Body of pancreas (tissue), 4 donors: ENCODE measurements at regions not wholly inside any gene's neighbourhood (a gene's known extent, or its start where the extent isn't known, plus 50 kb on each side); places are given as distances from the start of the nearest gene placed in this dataset.

ENCODE experiments used
- ATAC-seq: fragments of 150-250 bp; one replicate; pipeline ENCODE4 v1.9.1; 2016
- DNase-seq, 4 donors: peaks; one replicate each; pipeline ENCODE4 v3.0.0-alpha.2; 2019
- H3K27ac ChIP-seq, 4 donors: fragments of 200-600 bp; sonication (generic); 1 replicate in 3 of 4; 2 replicates in 1 of 4; pipeline versions ENCODE4 v1.5.1 to v1.6.1; 2016 to 2019; ENCODE audit warnings: mild to moderate bottlenecking in 1 of 4, mixed read lengths in 1 of 4, moderate library complexity in 1 of 4
- H3K27me3 ChIP-seq, 2 donors: fragments of 200-600 bp; sonication (generic); one replicate each; pipeline ENCODE4 v1.6.0; 2016; ENCODE audit warnings: mild to moderate bottlenecking in 1 of 2
- H3K36me3 ChIP-seq, 2 donors: fragments of 200-600 bp; sonication (generic); replicated peaks in 1 of 2; 2 replicates each; pipeline ENCODE4 v1.5.1; 2016; ENCODE audit warnings: low read depth in 2 of 2; ENCODE audit not compliant: insufficient read depth in 1 of 2
- H3K4me1 ChIP-seq: fragments of 200-600 bp; sonication (generic); one replicate; pipeline ENCODE4 v1.6.0; 2016
- H3K4me3 ChIP-seq, 2 donors: fragments of 200-600 bp; sonication (generic); 1 replicate in 1 of 2; 2 replicates in 1 of 2; pipeline ENCODE4 v1.5.1; 2016 to 2019
- H3K9me3 ChIP-seq, 3 donors: fragments of 200-600 bp; sonication (generic); 1 replicate in 2 of 3; 2 replicates in 1 of 3; pipeline ENCODE4 v1.5.1; 2016
- POLR2A ChIP-seq, 3 donors: fragments of 450-650 bp; IDR thresholded peaks; one replicate each; pipeline ENCODE4 v1.6.1; 2016; ENCODE audit warnings: antibody characterized with exemption in 3 of 3, mild to moderate bottlenecking in 2 of 3
- WGBS, 2 donors: methylation state at CpG; one replicate each; pipeline ENCODE4 v1.1.5; 2017; 5-methylcytosine and 5-hydroxymethylcytosine counted together
- intact Hi-C: fragments of 100-400 bp; cut with DNase I; formaldehyde crosslinking; loops from one replicate; pipeline ENCODE4 v1.15.1; 2023
- TF ChIP-seq, protein P1 (sequence below), 7 experiments: fragments of 450-650 bp in 4 of 7; fragments of 200-600 bp in 3 of 7; sonication (generic) in 3 of 7; IDR thresholded peaks; one replicate each; pipeline ENCODE4 v1.5.1; 2016 to 2019; ENCODE audit warnings: antibody characterized with exemption in 7 of 7

DNA sequence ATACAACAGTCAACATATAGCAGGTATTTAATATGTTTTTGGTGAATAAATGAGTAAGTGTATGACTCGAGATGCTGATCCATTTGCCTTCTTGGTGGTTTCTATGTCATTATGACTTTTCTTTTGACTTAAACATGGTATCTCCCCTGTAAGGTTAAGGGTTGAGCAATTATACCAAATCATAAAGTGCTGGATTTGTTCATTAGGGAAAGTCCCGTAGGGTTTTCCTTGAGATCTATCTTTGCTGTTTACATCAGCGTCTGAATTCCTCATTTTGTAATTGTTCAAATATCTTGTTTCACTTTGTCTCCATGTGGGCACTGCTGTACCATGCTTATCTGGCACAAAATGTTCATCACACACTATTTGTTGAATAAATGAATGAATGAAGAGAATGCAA lies 562.6 kb downstream of the EDEM1 start:
- intact Hi-C loops: no loop called here
- H3K27ac ChIP-seq: no peak overlapping the region
- H3K9me3 ChIP-seq: no peaks in the 10 kb centered on the region
- TF ChIP-seq POLR2A (IDR thresholded peaks at IDR 0.05): no peak
- TF ChIP-seq, protein P1, sequence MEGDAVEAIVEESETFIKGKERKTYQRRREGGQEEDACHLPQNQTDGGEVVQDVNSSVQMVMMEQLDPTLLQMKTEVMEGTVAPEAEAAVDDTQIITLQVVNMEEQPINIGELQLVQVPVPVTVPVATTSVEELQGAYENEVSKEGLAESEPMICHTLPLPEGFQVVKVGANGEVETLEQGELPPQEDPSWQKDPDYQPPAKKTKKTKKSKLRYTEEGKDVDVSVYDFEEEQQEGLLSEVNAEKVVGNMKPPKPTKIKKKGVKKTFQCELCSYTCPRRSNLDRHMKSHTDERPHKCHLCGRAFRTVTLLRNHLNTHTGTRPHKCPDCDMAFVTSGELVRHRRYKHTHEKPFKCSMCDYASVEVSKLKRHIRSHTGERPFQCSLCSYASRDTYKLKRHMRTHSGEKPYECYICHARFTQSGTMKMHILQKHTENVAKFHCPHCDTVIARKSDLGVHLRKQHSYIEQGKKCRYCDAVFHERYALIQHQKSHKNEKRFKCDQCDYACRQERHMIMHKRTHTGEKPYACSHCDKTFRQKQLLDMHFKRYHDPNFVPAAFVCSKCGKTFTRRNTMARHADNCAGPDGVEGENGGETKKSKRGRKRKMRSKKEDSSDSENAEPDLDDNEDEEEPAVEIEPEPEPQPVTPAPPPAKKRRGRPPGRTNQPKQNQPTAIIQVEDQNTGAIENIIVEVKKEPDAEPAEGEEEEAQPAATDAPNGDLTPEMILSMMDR (IDR thresholded peaks at IDR 0.05): no peak
- no peaks in the 10 kb centered on the region for H3K27me3 ChIP-seq
- ATAC-seq: no peak
- no peak overlapping the region for H3K4me3 ChIP-seq
- H3K36me3 ChIP-seq: no peaks in the 10 kb centered on the region
- no peaks in the 10 kb centered on the region for H3K4me1 ChIP-seq
- WGBS, 2 donors: 64 to 66% methylated on average over 3 of the region's 3 CpGs
- no peak for DNase-seq

DNA sequence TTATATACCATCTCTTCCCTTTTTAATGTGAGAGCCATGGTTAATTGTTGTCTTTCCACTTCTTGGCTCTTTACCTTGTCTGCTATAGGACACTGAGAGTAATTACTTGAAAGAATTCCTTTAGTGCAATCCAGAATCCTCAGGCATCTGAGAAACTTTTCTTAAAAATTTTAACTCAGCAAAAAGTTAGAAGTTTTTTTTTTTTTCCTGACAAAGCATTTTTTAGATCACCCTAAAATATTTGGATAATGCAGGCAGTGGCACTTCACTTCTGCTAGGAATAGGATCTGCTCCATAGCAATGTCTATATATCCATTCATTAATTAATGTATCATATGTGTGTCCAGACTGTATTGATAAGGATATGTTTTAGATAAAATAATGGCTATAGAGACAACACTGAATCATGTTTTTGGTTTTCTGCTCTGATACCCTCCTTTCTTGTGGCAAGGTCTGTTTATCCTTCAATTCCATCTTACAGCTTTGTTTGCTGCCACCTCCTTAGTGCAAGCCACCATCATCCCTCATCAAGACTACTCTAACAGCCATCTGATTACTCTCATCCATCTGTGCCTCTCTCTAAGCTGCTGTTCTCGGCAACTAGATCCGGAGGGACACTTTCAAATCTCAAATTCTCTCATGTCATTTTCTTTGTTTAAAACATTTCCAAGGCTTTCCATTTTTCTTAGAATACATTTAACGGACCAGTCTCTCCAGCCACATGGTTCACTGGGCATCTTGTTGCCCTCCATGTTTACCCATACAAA lies 563.5 kb downstream of the EDEM1 start:
- H3K27ac ChIP-seq: no peak overlapping the region
- H3K4me1 ChIP-seq: no peaks in the 10 kb centered on the region
- H3K36me3 ChIP-seq: no peaks in the 10 kb centered on the region
- no peaks in the 10 kb centered on the region for H3K27me3 ChIP-seq
- ATAC-seq (no peak), DNase-seq (no peak)
- no peaks in the 10 kb centered on the region for H3K9me3 ChIP-seq
- TF ChIP-seq POLR2A (IDR thresholded peaks at IDR 0.05): no peak
- TF ChIP-seq, protein P1 (IDR thresholded peaks at IDR 0.05): no peak
- WGBS, 2 donors: 82 to 86% methylated on average over 3 of the region's 3 CpGs
- intact Hi-C loops: no loop called here
- no peak overlapping the region for H3K4me3 ChIP-seq

DNA sequence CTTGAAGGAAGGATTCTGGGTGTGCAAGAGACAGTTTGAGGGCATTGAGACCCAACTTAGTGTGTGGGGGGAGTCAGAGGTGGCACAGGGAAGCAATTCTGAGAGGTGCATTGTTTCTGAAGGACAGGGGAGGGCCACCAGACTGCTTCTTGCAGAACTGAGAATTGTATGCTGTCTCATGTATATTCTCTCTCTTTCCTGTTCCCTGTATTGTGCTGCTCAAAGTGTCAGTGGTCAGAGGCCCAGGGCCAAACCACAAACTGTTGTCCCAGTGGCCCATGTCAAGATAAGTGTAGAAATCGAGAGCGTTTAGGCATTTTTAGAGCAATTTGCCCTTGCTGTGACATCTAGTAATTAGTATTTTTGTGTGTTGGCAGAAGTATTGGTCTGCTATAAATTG lies 567.1 kb downstream of the EDEM1 start:
- H3K27me3 ChIP-seq: no peaks in the 10 kb centered on the region
- no peaks in the 10 kb centered on the region for H3K36me3 ChIP-seq
- 38 to 56% methylated on average over 2 of the region's 2 CpGs for WGBS, 2 donors
- no peaks in the 10 kb centered on the region for H3K9me3 ChIP-seq
- no peaks in the 10 kb centered on the region for H3K4me1 ChIP-seq
- DNase-seq: peak in 2 of 4 donors; percentile 28 to 32
- TF ChIP-seq, protein P1 (IDR thresholded peaks at IDR 0.05): no peak
- no peak for TF ChIP-seq POLR2A (IDR thresholded peaks at IDR 0.05)
- ATAC-seq: no peak
- no peak overlapping the region for H3K27ac ChIP-seq
- intact Hi-C loops: no loop called here
- H3K4me3 ChIP-seq: no peak overlapping the region

DNA sequence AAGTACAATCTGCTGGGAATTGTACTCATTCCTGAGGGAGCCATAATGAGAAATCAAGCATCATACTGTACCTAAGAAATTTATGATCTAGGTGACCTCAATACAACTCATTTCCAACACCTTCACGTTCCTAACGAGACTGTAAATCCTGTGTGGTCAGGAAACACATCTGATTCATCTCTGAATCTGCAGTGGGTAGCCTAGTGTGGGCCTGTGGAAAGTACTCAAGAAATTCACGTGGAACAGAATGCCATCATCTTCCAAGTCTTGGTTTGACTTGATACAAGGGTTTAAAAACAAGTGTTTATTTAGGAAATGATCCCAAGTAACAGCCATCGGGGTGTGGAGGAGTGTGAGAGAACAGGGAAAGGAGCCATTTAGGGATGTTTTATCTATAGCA lies 568.9 kb downstream of the EDEM1 start:
- Histone ChIP-seq H3K27ac (no peak overlapping the region), H3K4me1 (no peaks in the 10 kb centered on the region), H3K4me3 (no peak overlapping the region), H3K27me3 (no peaks in the 10 kb centered on the region), H3K36me3 (no peaks in the 10 kb centered on the region), H3K9me3 (no peaks in the 10 kb centered on the region)
- DNase-seq (no peak), ATAC-seq (no peak)
- intact Hi-C loops: no loop called here
- 49 to 54% methylated on average over 4 of the region's 4 CpGs for WGBS, 2 donors
- TF ChIP-seq, protein P1 (IDR thresholded peaks at IDR 0.05): no peak
- no peak for TF ChIP-seq POLR2A (IDR thresholded peaks at IDR 0.05)

DNA sequence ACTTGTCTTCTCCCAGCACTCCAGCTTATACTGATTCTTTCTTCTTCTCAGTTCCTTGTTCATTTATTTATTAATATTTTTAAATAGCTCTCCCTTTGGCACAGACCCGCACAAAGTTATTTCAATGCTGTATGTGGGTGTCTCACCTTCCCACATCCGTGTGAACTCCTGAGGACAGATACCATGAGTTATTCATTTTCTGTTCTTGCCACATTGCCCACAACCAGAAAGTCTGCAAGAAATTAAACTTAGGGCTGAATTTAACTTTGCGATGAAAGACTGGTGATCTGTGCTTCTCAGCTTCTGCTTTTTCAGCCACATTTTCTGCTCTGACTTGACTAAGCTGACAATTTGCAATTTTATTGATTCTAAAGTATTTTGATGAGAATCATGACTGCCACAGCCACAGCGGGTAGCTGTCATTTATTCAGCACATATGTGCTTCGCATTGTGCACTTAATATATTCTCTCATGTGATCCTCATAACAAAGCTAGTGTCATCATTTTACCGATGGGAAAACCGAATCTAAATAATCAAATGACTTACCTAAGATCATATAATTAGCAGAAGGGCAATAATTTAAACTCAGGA lies 569.8 kb downstream of the EDEM1 start:
- WGBS, 2 donors: 83 to 89% methylated on average over 7 of the region's 7 CpGs

More for the DNA sequence above, 569.8 kb downstream of the EDEM1 start:
- H3K36me3 ChIP-seq: no peaks in the 10 kb centered on the region
- H3K27me3 ChIP-seq: no peaks in the 10 kb centered on the region
- H3K27ac ChIP-seq: no peak overlapping the region
- ATAC-seq (no peak), DNase-seq (no peak)
- H3K4me1 ChIP-seq: no peaks in the 10 kb centered on the region
- H3K4me3 ChIP-seq: no peak overlapping the region
- TF ChIP-seq, protein P1 (IDR thresholded peaks at IDR 0.05): no peak
- no peak for TF ChIP-seq POLR2A (IDR thresholded peaks at IDR 0.05)
- intact Hi-C loops: no loop called here
- no peaks in the 10 kb centered on the region for H3K9me3 ChIP-seq
